ENCODE measurements at regions not wholly inside any gene's neighbourhood (a gene's known extent, or its start where the extent isn't known, plus 50 kb on each side); places are given as distances from the start of the nearest gene placed in this dataset.

DNA sequence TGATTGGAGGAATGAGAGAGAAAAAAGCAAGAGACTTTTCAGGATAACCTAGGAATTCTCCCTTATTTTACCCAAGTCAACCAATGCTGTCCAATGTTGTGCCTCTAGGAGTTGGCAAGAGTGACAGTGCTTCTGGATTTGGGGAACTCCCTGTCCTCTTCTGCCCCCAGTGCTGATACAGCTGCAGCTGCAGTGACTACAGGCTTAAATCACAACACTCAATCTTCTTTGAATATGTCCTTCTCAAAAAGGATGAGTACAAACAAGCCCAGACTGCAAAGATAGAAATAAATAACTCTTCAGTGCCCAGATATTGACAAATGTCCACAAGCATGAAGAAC, 141.0 kb upstream of the COL21A1 start:
- Mint-ChIP-seq H3K27me3 (ENCODE audit: low read depth, poor library complexity) (peaks cover 3% of the 10 kb centered on the region), H3K4me3 (no peak overlapping the region)
- TF ChIP-seq, protein P1, sequence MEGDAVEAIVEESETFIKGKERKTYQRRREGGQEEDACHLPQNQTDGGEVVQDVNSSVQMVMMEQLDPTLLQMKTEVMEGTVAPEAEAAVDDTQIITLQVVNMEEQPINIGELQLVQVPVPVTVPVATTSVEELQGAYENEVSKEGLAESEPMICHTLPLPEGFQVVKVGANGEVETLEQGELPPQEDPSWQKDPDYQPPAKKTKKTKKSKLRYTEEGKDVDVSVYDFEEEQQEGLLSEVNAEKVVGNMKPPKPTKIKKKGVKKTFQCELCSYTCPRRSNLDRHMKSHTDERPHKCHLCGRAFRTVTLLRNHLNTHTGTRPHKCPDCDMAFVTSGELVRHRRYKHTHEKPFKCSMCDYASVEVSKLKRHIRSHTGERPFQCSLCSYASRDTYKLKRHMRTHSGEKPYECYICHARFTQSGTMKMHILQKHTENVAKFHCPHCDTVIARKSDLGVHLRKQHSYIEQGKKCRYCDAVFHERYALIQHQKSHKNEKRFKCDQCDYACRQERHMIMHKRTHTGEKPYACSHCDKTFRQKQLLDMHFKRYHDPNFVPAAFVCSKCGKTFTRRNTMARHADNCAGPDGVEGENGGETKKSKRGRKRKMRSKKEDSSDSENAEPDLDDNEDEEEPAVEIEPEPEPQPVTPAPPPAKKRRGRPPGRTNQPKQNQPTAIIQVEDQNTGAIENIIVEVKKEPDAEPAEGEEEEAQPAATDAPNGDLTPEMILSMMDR (IDR thresholded peaks at IDR 0.05): no peak

DNA sequence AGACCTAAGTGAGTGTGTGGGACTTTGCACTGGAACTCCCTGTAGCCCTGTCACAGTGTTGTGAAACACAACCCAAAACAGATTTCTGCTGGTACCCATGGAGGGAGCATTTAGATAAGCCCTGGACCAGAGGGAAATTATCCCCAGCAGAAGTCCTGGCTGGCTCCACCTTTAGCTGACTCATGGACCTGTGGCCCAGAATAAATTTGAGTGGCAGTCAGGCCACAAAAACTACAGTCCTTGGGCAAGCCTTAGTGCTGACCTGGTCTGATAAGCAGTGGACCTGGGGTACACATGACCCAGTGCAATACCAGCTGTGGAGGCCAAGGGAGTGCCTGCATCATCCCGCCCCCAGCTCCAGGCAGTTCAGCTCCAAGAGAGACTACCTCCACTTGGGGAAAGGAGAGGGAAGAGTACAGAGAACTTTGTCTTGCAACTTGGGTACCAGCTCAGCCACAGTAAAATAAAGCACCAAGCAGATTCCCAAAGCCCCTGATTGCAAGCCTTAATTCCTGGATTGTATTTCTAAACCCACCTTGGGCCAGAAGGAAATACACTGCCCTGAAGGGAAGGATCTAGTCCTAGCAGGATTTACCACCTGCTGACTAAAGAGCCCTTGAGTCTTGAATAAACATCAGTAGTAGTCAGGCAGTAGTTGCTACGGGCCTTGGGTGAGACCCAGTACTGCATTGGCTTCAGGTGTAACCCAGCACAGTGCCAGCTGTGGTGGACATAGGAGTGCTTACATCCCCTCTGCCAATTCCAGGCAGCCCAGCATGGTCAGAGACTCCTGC, 140.4 kb upstream of the COL21A1 start:
- no peaks in the 10 kb centered on the region for H3K36me3 Mint-ChIP-seq (ENCODE audit: low read depth)
- H3K27ac Mint-ChIP-seq: no peak overlapping the region
- TF ChIP-seq, protein P1 (IDR thresholded peaks at IDR 0.05): no peak
- H3K27me3 Mint-ChIP-seq (ENCODE audit: low read depth, poor library complexity): peaks cover 5% of the 10 kb centered on the region
- peaks cover 30% of the 10 kb centered on the region for H3K9me3 Mint-ChIP-seq
- DNase-seq: no peak
- H3K4me3 Mint-ChIP-seq: no peak overlapping the region
- H3K4me1 Mint-ChIP-seq: peaks cover 3% of the 10 kb centered on the region

More for the DNA sequence above, 141.0 kb upstream of the COL21A1 start:
- no peaks in the 10 kb centered on the region for H3K4me1 Mint-ChIP-seq
- H3K27ac Mint-ChIP-seq: no peak overlapping the region
- no peaks in the 10 kb centered on the region for H3K36me3 Mint-ChIP-seq (ENCODE audit: low read depth)
- H3K9me3 Mint-ChIP-seq: peaks cover 30% of the 10 kb centered on the region
- no peak for DNase-seq

DNA sequence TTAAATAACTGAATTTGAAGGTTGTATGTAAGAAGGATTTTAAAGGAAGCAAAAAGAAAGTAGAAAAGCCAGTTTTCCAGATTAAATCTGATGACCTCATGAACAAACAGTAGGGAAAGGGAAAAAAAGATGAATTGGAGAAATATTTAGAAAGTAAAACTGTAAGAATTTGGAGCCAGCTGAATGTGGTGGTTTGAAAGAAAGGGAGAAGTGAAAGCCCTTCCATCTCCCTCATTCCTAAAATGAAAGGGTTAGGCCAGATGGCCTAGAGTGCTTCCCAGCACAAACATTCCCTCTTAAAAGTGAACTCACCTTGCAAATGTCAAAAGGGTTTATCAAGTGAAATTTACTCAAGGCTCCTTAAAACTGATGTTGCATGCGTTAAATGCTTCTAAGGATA, 139.3 kb upstream of the COL21A1 start:
- Mint-ChIP-seq H3K9me3 (peaks cover 30% of the 10 kb centered on the region), H3K27me3 (ENCODE audit: low read depth, poor library complexity) (peaks cover 6% of the 10 kb centered on the region), H3K4me3 (no peak overlapping the region), H3K36me3 (ENCODE audit: low read depth) (no peaks in the 10 kb centered on the region), H3K27ac (no peak overlapping the region), H3K4me1 (peaks cover 14% of the 10 kb centered on the region)
- TF ChIP-seq, protein P1 (IDR thresholded peaks at IDR 0.05): no peak
- no peak for DNase-seq

DNA sequence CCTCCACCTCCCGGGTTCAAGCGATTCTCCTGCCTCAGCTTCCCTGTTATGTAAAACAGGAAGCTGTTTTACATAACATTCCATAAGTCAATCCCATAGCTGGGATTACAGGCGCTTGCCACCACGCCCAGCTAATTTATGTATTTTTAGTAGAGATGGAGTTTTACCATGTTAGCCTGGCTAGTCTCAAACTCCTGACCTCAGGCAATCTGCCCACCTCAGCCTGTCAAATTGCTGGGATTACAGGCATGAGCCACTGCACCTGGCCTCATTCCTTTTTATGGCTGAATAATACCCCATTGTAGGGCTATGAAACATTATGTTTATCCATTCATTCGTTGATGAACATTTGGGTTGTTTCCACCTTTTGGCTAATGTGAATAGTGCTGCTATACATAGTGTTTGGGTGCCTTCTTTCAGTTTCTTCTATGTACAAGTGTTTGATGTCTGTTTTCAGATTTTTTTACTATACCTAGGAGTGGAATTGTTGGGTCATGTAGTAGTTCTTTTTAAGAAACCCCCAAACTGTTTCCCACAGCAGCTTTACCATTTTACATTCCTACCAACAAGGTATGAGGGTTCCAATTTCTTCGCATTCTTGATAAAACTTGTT, 138.7 kb upstream of the COL21A1 start:
- Mint-ChIP-seq H3K9me3 (peaks cover 33% of the 10 kb centered on the region), H3K36me3 (ENCODE audit: low read depth) (no peaks in the 10 kb centered on the region), H3K4me1 (peaks cover 20% of the 10 kb centered on the region), H3K27ac (no peak overlapping the region), H3K4me3 (no peak overlapping the region), H3K27me3 (ENCODE audit: low read depth, poor library complexity) (peaks cover 6% of the 10 kb centered on the region)
- TF ChIP-seq, protein P1 (IDR thresholded peaks at IDR 0.05): no peak
- no peak for DNase-seq

DNA sequence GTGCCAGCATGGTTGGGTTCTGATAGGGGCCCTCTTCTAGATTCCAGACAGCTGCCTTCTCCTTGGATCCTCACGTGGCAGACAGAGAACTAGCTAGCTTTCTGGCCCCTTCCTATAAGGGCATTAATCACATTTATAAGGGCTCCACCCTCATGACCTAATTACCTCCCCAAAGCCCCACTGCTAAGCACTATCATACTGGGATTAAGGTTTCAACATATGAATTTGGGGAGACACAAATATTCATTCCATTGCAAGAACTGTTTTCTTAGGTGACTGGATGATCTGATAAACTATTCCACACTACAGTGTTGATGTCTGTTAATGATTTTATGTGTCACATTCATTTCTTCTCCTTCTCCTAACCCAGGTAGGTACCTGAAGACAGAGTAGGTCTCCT, 135.8 kb upstream of the COL21A1 start:
- DNase-seq: no peak
- Mint-ChIP-seq H3K27me3 (ENCODE audit: low read depth, poor library complexity) (peaks cover 4% of the 10 kb centered on the region), H3K36me3 (ENCODE audit: low read depth) (no peaks in the 10 kb centered on the region), H3K9me3 (peaks cover 22% of the 10 kb centered on the region), H3K4me1 (peaks cover 23% of the 10 kb centered on the region), H3K27ac (no peak overlapping the region), H3K4me3 (no peak overlapping the region)
- TF ChIP-seq, protein P1 (IDR thresholded peaks at IDR 0.05): no peak

Measured in nephron progenitor cell (in vitro differentiated cells).